ENCODE measurements at regions not wholly inside any gene's neighbourhood (a gene's known extent, or its start where the extent isn't known, plus 50 kb on each side); places are given as distances from the start of the nearest gene placed in this dataset.

GRCh38 chr3:177693616-177694264, 496.5 kb upstream of the TBL1XR1 start:
- H3K27ac ChIP-seq (ENCODE audit: low read length) = no peak overlapping the region
- no peaks in the 10 kb centered on the region for H3K27me3 ChIP-seq (replicated peaks; ENCODE audit: insufficient read depth, low read length)
- H3K79me2 ChIP-seq (ENCODE audit: low read length) = no peaks in the 10 kb centered on the region
- H3K9me2 ChIP-seq (replicated peaks; ENCODE audit: insufficient read depth, low read length) = no peaks in the 10 kb centered on the region
- H3K9ac ChIP-seq (ENCODE audit: low read length) = no peak overlapping the region
- H3K36me3 ChIP-seq (replicated peaks; ENCODE audit: insufficient read depth, low read length) = no peaks in the 10 kb centered on the region
- H3K4me3 ChIP-seq (ENCODE audit: low read length) = no peak overlapping the region
- H3K9me3 ChIP-seq (replicated peaks; ENCODE audit: insufficient read depth, low read length) = no peaks in the 10 kb centered on the region
- H3F3A ChIP-seq (ENCODE audit: insufficient read depth, low read length) = no peaks in the 10 kb centered on the region
- no peaks in the 10 kb centered on the region for H4K20me1 ChIP-seq (ENCODE audit: insufficient read depth, low read length)
- TF ChIP-seq CTCF (IDR thresholded peaks at IDR 0.05; ENCODE audit: low read length) (no peak), EZH2phosphoT487 (IDR thresholded peaks at IDR 0.05; ENCODE audit: low read length) (no peak), EZH2 (optimal IDR thresholded peaks at IDR 0.05; ENCODE audit: low read depth, low read length) (no peak)
- H3K4me2 ChIP-seq (ENCODE audit: low read depth, low read length) = no peak overlapping the region
- H3K4me1 ChIP-seq (ENCODE audit: low read length) = no peaks in the 10 kb centered on the region
- no peak for DNase-seq
- no peak overlapping the region for H2AFZ ChIP-seq (ENCODE audit: low read length)

DNA sequence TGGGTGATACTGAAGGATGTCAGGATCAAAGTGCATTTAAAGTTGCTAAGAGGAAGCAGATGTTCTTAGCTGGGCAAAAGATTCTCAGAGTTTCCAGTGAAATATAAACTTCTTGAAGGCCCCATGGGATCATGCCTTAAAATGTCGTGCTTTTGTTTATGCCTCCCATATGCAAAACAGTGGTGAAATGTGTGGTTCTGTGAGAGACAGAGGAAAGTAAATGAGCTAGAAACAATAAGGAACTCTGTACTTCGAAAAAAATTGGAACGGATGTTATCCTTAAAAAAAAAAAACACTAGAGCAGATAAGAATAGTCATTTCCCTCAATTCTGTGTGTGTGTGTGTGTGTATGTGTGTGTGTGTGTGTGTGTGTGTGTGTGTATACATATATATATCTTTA, 497.0 kb upstream of the TBL1XR1 start:
- Histone ChIP-seq H3K79me2 (ENCODE audit: low read length) (no peaks in the 10 kb centered on the region), H3K9me2 (replicated peaks; ENCODE audit: insufficient read depth, low read length) (no peaks in the 10 kb centered on the region), H3F3A (ENCODE audit: insufficient read depth, low read length) (no peaks in the 10 kb centered on the region), H3K4me1 (ENCODE audit: low read length) (no peaks in the 10 kb centered on the region), H3K4me3 (ENCODE audit: low read length) (no peak overlapping the region), H2AFZ (ENCODE audit: low read length) (no peak overlapping the region), H3K36me3 (replicated peaks; ENCODE audit: insufficient read depth, low read length) (no peaks in the 10 kb centered on the region), H3K4me2 (ENCODE audit: low read depth, low read length) (no peak overlapping the region), H3K9me3 (replicated peaks; ENCODE audit: insufficient read depth, low read length) (no peaks in the 10 kb centered on the region), H3K27ac (ENCODE audit: low read length) (no peak overlapping the region), H3K27me3 (replicated peaks; ENCODE audit: insufficient read depth, low read length) (no peaks in the 10 kb centered on the region), H4K20me1 (ENCODE audit: insufficient read depth, low read length) (no peaks in the 10 kb centered on the region), H3K9ac (ENCODE audit: low read length) (no peak overlapping the region)
- no peak for DNase-seq
- TF ChIP-seq EZH2phosphoT487 (IDR thresholded peaks at IDR 0.05; ENCODE audit: low read length) = no peak
- TF ChIP-seq EZH2 (optimal IDR thresholded peaks at IDR 0.05; ENCODE audit: low read depth, low read length) = no peak
- no peak for TF ChIP-seq CTCF (IDR thresholded peaks at IDR 0.05; ENCODE audit: low read length)

DNA sequence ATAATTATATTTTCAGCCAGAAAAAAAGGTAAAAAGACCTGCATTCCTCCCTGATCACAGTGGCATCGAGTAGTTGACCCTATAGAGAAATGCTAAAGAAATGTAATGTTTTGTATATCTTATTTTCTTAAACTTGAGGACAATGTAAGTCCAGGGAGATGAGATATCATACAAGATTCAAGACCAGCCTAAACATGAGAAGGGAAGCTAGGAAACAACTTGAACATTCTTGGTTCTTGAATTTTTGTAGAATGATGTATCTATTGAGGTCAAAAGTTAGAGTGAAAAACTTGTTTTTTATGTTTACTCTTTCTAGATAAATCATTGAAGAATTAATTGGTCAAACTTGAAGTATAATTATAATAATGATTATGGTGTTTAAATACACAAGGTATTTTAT, 497.7 kb upstream of the TBL1XR1 start:
- TF ChIP-seq EZH2phosphoT487 (IDR thresholded peaks at IDR 0.05; ENCODE audit: low read length) (no peak), EZH2 (optimal IDR thresholded peaks at IDR 0.05; ENCODE audit: low read depth, low read length) (no peak), CTCF (IDR thresholded peaks at IDR 0.05; ENCODE audit: low read length) (no peak)
- Histone ChIP-seq H3K4me2 (ENCODE audit: low read depth, low read length) (no peak overlapping the region), H4K20me1 (ENCODE audit: insufficient read depth, low read length) (no peaks in the 10 kb centered on the region), H3K4me3 (ENCODE audit: low read length) (no peak overlapping the region), H3K4me1 (ENCODE audit: low read length) (no peaks in the 10 kb centered on the region), H2AFZ (ENCODE audit: low read length) (no peak overlapping the region), H3F3A (ENCODE audit: insufficient read depth, low read length) (no peaks in the 10 kb centered on the region), H3K9ac (ENCODE audit: low read length) (no peak overlapping the region), H3K27me3 (replicated peaks; ENCODE audit: insufficient read depth, low read length) (no peaks in the 10 kb centered on the region), H3K9me3 (replicated peaks; ENCODE audit: insufficient read depth, low read length) (no peaks in the 10 kb centered on the region), H3K79me2 (ENCODE audit: low read length) (no peaks in the 10 kb centered on the region), H3K36me3 (replicated peaks; ENCODE audit: insufficient read depth, low read length) (no peaks in the 10 kb centered on the region), H3K27ac (ENCODE audit: low read length) (no peak overlapping the region), H3K9me2 (replicated peaks; ENCODE audit: insufficient read depth, low read length) (no peaks in the 10 kb centered on the region)
- DNase-seq = no peak

All from MM.1S (cell line).